HuH-7.5 (cell line): ENCODE measurements at regions not wholly inside any gene's neighbourhood (a gene's known extent, or its start where the extent isn't known, plus 50 kb on each side); places are given as distances from the start of the nearest gene placed in this dataset.
"Not testable (repeated sequence)": the region's sequence is repeated elsewhere in the genome, so short reads cannot be mapped to it uniquely, and the experiment has no call there.

Experiments
- DNase-seq: peaks from one replicate; pipeline ENCODE4 v3.0.0; 2011; ENCODE audit warnings: low spot score

DNA sequence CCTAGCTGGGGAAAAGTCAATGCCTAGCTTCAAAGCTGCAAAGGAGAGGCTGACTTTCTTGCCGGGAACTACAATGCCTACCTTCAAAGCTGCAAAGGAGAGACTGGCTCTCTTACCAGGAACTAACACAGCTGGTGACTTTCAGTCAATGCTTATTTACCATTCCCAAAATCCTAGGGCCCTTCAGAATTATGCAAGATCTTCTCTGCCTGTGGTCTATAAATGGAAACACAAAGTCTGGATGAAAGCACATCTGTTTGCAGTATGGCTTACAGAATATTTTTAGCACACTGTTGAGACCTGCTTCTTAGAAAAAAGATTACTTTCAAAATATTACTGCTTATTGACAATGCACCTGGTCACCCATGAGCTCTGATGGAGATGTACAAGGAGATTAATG is 259.4 kb downstream of the PLK2 start:
- no peak for DNase-seq

DNA sequence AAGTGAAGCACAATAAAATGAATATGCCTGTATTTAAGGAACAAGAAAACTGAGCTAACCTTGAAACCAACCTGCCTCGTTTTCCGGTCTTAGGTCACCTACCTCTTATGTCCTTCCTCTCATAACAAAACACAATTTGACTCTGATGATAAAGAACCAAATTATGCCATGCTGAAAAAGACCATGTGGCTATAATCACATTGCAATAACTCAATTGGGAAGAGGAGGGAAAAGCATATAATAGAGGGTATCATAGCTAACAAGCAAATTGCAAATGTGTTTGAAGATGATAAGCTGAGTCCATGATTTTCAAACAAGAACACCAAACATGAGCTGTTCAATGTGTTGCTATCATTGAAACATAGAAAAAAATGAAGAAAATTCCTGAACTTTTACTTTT is 260.8 kb downstream of the PLK2 start:
- DNase-seq = no peak

DNA sequence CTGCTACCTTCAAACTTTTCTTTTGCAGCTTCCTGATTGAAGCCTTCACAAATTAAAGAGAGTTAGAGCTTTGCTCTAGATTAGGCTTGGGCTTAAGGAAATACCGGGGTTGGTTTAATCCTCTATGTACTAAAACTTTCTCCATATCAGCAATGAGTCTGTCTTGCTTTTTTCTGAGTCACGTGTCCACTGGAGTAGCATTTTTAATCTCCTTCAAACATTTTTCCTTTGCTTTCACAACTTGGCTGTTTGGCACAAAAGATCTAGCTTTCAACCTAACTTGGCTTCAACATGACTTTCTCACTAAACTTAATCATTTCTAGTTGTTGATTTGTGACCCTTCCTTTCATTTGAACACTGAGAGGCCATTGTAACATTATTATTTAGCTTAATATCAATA is 261.6 kb downstream of the PLK2 start:
- no peak for DNase-seq

DNA sequence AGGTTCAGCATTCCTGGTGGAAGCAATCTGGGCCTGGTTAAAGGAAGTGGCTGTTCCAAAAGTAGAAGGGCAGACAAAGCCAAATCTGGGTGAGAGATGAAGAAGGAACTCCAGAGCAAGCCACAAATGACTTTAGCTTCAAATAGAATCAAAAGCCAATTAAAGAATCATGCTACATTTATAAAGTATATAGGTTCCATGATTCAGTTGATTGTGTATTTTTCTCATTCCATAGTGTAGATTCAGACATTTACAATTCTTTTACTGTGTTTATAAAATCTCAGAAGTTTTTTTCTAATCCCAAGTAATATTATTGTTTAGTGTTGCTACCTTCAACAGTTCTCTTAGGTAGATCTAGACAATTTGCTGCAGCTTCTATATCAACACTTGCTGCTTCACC is 262.0 kb downstream of the PLK2 start:
- no peak for DNase-seq

DNA sequence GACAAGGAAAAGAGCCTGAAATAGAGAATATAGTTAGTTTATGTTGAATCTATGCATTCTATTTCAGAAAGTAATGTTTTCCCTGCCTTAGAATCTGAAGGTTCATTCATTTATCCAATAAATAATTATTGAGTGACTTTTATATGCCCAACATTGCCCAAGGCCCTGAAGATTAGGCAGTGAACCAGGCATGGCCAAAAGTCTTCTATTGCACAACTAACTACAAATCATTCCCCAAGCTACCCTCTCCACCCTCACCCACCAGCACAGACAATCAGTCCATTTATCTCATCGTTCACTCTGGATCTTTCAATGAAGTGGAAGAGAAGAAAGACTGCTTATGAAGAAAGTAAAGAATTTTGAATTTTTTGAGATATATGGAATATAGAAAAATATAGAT is 268.4 kb downstream of the PLK2 start:
- DNase-seq = no peak

DNA sequence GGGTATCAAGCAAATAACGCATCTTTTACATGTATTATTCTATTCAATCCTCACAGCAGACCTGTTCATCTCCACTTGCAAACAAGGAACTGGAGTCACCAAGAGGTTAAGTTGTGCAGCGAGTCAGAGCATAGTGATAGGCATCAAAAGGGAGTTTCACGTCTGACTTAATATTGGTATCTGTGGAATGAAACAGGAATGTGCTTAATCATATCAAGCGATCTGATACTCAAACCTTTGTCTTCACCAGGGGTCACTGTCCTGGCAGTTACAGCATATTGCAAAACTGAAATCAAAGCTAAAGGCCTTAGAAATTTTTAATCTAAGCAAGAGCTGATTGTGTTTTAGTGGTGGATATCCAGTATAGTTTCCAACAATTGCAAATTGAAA is 271.6 kb downstream of the PLK2 start:
- no peak for DNase-seq

DNA sequence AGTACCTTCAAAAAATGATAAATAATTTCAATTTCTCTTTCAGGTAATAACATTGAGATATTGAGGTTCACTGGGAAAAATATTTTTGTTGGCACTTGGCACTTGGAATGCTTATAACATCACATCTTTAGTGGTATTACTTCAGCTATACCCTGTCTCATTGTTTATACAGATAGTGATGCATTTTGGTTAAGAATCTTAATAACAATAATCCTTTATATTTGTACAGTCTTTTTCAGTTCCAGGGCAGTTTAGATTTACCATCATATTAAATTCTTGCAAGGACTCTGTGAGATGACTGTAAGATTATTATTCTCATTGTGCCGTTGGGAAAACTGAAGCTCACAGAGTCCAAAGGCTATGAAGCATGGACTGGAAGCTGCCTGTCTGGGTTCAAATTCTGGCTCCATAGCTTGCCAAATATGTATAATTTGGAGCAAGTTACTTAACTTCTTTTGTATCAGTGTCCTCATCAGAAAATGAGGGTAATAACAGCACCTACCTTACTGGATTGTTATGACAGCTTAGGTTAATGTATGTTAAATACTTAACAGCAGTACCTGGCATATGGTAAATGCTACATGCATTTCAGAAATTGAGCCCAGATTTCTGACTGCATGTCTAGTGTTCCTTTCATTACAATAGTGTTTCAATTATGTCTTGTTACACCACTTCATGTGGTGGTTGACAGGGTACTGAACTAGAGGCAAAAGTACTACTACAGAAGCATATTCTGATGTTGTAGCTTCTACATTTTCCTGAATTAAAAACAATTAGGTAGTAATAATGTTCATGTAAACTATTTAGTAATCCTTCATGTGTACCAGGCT is 272.2 kb downstream of the PLK2 start:
- no peak for DNase-seq

DNA sequence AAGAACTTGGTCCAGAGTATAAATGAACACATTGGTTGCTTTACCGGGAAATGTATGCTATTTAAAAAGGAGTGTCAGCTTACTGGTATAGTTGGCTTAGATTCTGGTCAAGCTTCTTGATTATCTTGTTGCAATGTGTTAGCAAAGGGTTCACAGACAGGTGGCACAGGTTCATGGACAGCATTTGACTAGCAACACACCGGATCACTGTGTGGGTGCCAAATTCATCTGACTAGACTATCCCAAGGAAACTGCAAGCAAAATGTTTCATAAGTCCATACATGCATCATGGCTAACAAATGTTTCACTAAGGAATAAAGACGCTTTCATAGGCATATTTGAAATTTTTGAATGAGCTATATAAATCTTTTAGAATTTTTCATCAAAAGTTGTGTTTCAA is 274.1 kb downstream of the PLK2 start:
- no peak for DNase-seq

DNA sequence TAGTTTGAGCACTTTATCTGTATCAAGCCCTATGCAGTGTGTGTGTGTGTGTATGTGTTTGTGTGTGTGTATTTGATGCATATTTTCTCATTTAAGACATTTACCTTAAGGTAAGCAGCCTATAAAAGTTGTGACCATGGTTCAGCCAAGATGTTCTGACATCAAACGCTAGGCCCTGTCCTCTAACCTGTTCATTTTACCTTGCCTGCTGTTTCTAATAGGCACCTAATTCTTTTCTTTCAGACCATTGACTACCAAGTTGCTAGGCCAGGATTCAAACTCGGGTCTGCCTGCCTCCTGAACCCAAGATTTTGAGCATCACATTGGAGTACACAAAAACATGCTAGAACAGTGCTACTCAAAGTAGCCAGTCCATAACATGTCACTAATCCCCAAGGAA is 274.5 kb downstream of the PLK2 start:
- no peak for DNase-seq

DNA sequence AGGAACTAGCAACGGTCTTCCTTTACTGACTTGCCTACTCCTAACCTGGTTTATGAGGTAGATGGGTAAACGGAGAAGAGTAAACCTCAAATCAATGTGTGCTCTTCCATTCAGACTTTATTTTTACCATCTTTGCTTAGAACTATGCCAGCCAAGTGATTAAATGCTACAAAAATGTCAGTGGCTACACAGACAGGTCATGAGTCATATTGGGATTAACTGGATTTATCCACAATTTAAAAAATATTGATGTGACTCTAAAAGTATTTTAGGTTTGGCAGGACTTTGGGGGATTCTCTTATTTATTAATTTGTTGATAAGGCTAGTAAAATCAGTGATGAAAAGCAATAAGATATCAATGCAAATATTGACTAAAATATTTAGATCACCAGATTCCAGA is 275.0 kb downstream of the PLK2 start:
- DNase-seq = no peak

DNA sequence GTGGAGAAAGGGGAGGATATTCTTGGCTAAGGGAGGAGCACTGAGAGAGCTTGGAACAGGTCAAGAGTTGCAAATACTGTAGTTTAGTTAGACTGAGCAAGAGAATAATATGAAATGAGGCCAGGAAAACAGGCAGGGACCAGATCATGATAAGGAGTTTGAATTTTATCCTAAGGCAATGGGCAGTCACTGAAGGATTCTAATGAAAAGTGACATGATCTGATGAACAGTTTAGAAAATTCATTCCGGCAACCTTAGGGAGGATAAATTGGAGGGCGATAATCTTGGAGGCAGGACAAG is 276.1 kb downstream of the PLK2 start:
- no peak for DNase-seq

DNA sequence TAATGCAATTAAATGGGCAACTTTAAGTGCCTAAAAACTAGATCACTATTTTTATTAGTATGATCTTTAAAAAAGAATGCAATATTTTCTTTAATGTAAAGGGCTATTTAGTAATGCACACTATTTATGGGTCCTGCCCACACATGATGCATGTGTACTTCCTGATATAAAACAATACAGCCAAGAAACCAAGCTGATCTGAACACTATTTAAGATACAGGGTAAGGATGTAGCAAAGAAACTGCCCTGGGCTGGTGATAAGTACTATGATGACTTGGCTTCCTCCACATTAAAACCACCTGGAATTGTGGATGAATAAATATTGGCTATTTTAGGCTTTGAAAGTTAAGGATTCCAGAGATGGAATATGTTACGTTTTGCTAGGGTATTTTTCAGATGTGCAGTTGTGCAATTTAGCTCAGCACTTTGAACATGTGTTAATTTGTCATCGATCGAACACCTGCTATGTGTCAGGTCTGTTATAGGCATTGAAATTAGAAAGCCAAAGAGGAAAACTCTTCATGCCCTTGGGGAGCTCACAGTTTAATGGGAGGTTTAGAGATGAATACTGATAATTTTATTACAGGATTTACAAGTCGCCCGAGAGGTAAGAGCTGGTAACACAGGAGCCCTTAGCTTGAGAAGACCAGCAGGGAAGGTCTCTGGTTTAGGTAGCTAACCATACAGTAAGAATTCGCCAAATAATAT is 276.7 kb downstream of the PLK2 start:
- no peak for DNase-seq

DNA sequence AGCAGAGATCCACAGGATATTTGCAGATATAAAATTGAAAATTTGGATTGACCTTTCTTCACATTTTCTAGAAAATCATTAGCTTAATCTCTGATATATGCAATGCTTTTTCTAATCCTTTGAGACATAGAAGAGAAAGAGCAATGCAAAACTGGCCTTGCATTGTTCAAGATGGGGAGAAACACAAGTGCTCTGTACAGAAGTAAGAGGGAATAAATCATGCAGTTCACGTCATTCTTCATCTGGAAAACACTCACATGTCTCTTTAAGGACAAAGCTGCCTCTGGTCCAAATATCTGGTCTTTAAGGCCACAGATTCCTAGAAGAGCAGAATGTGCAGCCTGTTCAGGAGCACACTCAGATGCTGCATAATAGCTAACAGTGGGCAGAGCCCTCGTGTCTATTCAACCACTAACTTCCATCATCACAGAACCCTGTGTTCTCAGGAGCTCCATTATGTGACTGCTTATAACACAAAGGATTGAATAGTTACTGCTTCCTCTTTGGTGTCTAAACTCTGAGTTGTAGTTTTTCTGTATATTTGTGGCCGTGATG is 277.5 kb downstream of the PLK2 start:
- DNase-seq = no peak

DNA sequence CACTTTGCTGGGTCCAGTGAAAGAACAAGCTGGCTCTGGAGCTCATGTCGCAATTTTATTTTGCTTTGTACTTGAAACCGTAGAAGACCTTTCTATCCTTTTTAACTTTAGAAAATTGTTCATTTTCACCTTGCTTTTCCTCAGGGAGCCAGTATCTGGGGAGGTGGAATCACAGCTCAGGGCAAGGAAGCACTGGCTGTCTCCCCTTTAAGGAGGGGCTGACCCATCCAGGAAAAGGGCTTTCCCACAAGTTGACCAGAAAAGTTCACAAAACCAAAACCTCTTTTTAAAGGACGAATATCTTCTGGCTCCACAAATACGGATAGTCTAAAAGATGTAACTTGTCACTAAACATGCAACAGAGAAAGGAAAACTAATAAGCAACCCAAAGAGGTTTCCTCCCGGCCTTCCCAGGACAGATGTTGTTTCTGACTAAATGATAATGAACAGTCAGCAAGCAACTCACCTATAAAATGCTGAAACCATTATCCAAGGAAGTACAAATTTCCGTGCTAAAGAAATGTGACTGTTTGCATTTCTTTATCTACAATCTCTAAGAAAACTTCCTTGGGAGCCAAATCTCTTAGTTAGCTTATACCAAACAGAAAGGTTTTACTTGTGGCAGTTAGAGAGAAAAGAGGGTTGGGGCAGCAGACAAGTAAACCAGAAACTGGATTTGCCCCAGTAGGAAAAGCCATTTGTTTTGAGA is 278.2 kb downstream of the PLK2 start:
- no peak for DNase-seq

DNA sequence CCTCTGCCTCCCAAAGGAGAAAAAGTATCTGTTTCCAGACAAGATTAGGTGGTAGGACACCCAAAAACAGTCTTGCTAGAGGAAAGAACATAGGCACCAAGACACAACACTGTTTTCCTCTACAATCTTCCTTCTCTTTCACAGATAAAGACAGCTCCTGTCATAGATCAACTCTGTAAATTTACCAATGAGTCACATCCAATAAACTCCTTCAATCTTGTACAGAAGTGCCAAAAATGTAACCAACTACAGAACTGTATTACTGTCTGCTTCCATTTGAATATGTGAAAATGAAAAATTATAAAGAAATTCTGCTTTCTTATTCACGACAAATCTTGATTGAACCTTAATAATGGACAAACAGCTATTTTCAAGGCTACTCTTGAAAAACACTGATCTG is 286.9 kb downstream of the PLK2 start:
- DNase-seq = no peak

DNA sequence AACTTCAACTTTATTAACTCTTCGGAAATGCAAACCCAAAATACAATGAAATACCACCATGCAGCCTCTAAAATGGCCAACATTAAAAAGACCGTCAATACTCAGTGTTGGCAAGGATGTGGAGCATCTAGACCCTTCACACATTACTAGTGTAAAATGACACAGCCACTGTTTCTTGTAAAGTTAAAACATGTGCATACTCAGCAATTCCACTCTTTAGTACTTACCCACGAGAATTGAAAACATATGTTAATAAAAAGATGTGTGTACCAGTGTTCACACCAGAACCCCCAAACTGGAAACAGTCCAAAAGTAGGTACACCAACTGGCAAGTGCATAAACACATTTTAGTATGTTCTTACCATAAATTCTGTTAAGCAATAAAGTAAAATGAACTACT is 294.7 kb downstream of the PLK2 start:
- no peak for DNase-seq

DNA sequence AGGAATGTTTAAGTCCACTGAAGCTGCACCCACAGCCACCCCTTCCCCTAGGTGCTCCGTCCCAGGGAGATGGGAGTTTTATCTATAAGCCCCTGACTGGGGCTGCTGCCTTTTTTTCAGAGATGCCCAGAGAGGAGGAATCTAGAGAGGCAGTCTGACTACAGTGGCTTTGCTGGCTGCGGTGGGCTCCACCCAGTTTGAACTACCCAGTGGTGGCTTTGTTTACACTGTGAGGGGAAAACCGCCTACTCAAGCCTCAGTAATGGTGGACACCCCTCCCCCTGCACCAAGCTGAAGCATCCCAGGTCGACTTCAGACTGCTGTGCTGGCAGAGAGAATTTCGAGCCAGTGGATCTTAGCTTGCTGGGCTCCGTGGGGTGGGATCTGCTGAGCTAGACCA is 298.0 kb downstream of the PLK2 start:
- DNase-seq = not testable (repeated sequence)

DNA sequence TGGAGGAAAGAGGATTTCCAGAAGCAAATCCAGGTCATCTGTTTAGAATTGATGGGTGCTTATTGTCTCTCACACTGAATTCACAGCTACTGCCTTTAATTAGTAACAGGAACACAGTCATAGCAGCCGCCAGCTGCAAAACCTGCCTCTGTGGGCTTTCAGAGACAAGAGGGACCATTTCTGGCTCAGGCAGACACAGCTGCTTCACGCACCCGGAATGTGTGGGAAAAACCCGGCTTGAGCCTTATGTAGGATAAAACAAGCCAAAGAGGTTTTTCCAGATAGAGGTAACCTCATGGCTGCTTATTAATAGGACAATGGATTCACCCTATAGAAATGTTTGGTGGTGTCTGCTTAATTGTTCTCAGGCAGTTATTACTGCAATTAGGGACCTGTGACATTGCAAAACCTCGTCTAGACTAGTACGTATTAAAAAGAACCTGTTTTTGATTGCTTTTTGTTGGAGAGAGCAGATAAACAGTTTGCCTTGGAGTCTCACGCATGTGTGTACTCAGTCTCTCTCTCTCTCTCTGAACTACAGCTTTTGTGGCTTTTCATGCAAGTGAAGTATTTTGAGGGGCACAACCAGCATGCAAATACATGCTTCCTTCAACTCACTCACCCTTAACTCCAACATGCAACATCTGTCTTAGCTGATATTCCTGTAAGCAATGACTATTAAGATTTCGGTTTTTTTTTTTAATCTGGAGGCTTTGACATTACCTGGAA is 302.7 kb downstream of the PLK2 start:
- no peak for DNase-seq

DNA sequence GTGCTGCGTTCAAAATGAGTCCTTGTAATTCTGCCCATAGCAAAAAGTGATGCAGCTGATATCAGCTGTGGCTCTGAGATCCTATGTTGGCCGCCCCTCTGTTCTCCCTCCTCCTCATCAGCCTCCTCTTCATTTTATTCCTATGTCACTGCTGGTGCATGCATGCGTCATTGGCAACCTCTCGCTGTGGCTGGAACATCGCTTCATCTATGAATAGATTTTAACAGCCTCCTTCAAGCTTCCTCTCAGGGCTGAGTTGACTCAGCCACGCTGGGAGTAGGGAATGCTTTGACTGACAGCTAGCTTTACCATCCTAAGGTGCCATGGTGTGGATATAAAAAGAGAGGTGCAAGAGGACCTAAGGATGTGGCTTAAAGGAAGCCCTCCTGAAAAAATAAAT is 303.5 kb downstream of the PLK2 start:
- DNase-seq = no peak

DNA sequence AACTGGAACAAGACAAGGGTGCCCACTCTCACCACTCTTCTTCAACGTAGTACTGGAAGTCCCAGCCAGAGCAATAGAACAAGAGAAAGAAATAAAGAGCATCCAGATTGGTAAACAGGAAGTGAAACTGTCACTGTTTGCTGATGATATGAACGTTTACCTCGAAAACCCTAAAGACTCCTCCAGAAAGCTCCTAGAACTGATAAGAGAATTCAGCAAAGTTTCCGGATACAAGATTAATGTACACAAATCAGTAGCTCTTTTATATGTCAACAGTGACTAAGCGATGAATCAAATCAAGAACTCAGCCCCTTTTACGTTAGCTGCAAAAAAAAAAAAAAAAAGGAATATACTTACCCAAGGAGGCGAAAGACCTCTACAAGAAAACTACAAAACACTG is 306.6 kb downstream of the PLK2 start:
- DNase-seq = no peak

DNA sequence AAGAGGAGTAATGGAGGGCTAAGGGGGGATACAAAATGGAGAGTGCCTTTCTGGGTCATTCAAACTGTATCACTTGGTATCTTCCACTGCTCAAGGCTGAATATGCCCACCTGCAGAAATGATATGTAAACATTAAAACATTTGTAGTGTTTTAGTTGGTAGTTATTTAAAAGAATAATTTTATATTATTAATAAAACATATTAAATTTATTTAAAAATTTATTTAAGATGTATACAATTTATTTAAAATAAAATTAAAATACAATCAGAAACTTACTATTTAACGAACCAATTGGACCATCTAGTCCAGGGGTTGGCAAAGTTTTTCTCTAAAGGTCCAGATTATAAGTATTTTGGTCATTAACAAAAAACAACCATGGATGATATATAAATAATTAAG is 308.5 kb downstream of the PLK2 start:
- no peak for DNase-seq

DNA sequence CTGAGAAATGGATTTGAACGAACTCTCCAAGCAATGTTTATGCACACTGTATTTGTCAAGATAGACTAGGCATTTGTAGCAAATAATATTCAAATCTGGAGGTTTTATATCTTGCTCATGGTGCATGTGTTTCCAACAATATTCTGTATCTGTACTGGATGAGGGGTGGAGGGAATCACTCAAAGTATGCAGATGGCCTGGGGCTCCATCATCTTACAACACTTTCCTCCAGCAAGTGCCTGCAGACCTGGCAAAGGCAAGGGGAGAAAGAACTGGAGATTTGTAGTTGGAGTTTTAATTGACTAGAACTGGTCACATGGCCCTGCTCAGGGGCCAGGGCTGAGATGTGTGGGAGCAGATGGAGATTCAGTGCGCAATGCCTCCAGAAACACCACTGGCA is 309.0 kb downstream of the PLK2 start:
- no peak for DNase-seq
